ENCODE measurements at regions not wholly inside any gene's neighbourhood (a gene's known extent, or its start where the extent isn't known, plus 50 kb on each side); places are given as distances from the start of the nearest gene placed in this dataset.

DNA sequence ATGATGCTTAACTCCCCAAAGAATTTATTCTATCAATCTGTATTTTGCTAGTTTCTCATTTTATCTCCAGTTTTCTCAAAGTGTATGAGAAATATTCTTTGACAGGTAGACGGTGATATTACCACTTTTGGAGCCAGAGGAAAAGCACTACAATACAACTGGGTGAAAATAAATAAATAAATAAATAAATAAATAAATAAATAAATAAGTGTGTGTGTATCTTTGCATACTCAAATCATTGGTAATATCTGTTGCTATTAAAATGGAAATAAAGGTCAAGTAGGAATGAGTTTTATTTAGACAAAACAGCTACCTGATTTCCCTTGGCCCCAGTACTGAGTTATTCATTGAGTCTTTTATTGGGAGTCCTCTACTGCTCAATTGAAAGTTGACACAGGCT, 114.3 kb downstream of the RBMX2 start:
- FAIRE-seq (peak; percentile 43), ATAC-seq (no peak), DNase-seq (ENCODE audit: low read depth in 1 of 2, low spot score in 1 of 2) (no peak)
- Histone ChIP-seq H3K27ac (no peak overlapping the region), H3K4me1 (no peaks in the 10 kb centered on the region), H3K4me3 (no peak overlapping the region), H3K9me3 (no peaks in the 10 kb centered on the region), H3K4me2 (no peak overlapping the region)
- 27% methylated on average over 1 of the region's 1 CpG for WGBS (ENCODE audit: missing lambda C conversion rate)
- TF ChIP-seq CBX2 (IDR thresholded peaks at IDR 0.05; ENCODE audit: borderline replicate concordance, low read depth): no peak
- TF ChIP-seq ZC3H11A (IDR thresholded peaks at IDR 0.05): peak; percentile 63
- POLR2A ChIA-PET: no interaction called here
- CTCF ChIA-PET: no interaction called here

DNA sequence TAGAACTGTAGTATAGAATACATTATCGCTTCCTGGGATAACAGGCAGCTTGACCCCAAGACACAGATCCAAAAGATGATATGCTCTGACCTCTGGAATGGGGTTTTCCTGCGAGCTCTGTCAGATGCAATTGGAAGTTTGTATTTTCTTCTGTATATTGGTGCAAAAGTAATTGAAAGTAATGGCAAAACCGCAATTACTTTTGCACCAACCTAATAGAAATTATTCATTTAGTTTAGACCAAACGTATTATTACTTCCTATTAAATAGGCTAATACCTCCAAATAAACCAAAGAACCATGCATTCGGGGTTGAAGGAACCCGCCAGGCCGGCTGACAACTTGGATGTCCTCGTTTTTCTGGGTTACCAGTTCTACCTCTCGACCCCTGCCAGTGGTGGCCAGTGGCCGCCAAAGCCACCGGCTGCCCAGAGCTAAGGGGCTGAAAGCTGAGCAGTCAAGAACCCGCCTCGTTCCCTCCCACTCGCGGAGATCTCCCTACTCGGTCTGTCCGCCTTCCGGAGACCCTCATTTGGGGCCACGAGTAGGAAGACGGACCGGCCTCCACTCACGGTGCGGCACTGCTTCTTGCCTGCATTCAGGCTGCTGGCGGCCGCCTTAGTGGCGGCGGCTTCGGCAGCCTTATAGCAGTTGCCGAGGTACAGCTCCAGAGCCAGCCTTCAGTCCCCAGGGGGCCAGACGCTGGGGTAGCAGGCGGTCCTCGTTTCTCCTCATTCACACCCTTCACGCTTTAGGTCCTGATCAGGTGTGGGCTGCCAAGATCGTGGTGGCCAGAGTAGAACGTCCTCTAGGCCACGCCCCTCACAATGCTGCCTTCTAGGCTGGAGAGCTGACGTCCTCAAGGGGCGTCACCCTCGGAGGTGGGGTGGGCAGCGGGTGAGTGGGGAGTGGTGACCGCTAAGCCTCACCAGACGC, 121.9 kb downstream of the RBMX2 start:
- no peak overlapping the region for H3K4me3 ChIP-seq
- ATAC-seq: no peak
- DNase-seq (ENCODE audit: low read depth in 1 of 2, low spot score in 1 of 2): no peak
- H3K9me3 ChIP-seq: no peaks in the 10 kb centered on the region
- FAIRE-seq: no peak
- no peaks in the 10 kb centered on the region for H3K4me1 ChIP-seq
- CTCF ChIA-PET: interaction anchor here (1.8 kb wide), 1 partner anchor 16 kb away, joined by 7 read pairs; no protein-coding TSS in a partner anchor
- H3K4me2 ChIP-seq: no peak overlapping the region
- H3K27ac ChIP-seq: no peak overlapping the region
- WGBS (ENCODE audit: missing lambda C conversion rate): 66% methylated on average over 27 of the region's 42 CpGs
- TF ChIP-seq PHF8 (IDR thresholded peaks at IDR 0.05; ENCODE audit: borderline replicate concordance, low read depth): no peak
- POLR2A ChIA-PET: no interaction called here

DNA sequence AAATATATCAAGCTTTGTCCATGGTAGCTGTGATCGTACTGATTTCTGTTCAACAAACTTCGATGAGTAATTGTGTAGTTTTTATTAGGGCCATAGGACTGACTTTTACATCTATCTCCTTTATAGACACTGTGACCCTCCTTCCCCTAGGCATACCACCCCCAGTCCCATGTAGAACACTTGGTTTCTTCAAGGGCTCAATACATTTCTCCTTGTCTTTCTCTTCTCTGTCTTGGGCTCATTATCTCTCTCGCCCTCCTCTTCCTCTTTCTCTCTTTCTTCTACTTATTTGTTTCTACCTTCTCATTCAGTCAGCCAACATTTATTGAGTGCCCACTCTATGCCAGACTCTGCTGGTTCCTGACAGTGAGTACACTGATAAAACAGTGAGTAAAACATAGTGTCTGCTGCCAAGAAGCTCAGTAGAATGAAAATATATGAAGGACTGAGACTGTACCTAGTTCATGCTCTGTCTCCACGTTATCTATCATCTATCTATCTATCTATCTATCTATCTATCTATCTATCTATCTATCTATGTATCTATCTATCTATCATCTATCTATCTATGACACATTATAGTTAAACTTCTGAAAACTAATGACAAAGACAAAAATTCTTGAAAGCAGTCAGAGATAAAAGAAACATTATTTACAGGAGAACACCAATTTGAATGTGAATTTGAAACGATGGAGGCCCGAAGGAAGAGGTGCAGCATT, 122.8 kb downstream of the RBMX2 start:
- TF ChIP-seq, protein P1, sequence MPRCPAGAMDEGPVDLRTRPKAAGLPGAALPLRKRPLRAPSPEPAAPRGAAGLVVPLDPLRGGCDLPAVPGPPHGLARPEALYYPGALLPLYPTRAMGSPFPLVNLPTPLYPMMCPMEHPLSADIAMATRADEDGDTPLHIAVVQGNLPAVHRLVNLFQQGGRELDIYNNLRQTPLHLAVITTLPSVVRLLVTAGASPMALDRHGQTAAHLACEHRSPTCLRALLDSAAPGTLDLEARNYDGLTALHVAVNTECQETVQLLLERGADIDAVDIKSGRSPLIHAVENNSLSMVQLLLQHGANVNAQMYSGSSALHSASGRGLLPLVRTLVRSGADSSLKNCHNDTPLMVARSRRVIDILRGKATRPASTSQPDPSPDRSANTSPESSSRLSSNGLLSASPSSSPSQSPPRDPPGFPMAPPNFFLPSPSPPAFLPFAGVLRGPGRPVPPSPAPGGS (IDR thresholded peaks at IDR 0.05): no peak
- TF ChIP-seq, protein P2, sequence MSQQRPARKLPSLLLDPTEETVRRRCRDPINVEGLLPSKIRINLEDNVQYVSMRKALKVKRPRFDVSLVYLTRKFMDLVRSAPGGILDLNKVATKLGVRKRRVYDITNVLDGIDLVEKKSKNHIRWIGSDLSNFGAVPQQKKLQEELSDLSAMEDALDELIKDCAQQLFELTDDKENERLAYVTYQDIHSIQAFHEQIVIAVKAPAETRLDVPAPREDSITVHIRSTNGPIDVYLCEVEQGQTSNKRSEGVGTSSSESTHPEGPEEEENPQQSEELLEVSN (IDR thresholded peaks at IDR 0.05; ENCODE audit: borderline replicate concordance, low read depth): no peak
- no peak for TF ChIP-seq CEBPB (IDR thresholded peaks at IDR 0.05)
- TF ChIP-seq JUN (IDR thresholded peaks at IDR 0.05): no peak
- no peak for TF ChIP-seq NPAS2 (CRISPR knock-in tag; IDR thresholded peaks at IDR 0.05; ENCODE audit: borderline replicate concordance)
- no peak for TF ChIP-seq RCOR1 (IDR thresholded peaks at IDR 0.05; ENCODE audit: low read depth, low read length)
- TF ChIP-seq, protein P3, sequence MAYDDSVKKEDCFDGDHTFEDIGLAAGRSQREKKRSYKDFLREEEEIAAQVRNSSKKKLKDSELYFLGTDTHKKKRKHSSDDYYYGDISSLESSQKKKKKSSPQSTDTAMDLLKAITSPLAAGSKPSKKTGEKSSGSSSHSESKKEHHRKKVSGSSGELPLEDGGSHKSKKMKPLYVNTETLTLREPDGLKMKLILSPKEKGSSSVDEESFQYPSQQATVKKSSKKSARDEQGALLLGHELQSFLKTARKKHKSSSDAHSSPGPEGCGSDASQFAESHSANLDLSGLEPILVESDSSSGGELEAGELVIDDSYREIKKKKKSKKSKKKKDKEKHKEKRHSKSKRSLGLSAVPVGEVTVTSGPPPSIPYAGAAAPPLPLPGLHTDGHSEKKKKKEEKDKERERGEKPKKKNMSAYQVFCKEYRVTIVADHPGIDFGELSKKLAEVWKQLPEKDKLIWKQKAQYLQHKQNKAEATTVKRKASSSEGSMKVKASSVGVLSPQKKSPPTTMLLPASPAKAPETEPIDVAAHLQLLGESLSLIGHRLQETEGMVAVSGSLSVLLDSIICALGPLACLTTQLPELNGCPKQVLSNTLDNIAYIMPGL (CRISPR knock-in tag; IDR thresholded peaks at IDR 0.05; ENCODE audit: borderline replicate concordance): no peak
- no peak for TF ChIP-seq EHMT2 (IDR thresholded peaks at IDR 0.05; ENCODE audit: low read depth)
- TF ChIP-seq FOXS1 (CRISPR knock-in tag; IDR thresholded peaks at IDR 0.05): no peak
- TF ChIP-seq SREBF2 (IDR thresholded peaks at IDR 0.05): no peak
- no peak for TF ChIP-seq POLR2A (IDR thresholded peaks at IDR 0.05; ENCODE audit: low read length)
- no peak for TF ChIP-seq NFE2L2 (conservative IDR thresholded peaks at IDR 0.05; ENCODE audit: low read length)
- TF ChIP-seq MAFK (IDR thresholded peaks at IDR 0.05; ENCODE audit: partially characterized antibody): no peak
- TF ChIP-seq, protein P4, sequence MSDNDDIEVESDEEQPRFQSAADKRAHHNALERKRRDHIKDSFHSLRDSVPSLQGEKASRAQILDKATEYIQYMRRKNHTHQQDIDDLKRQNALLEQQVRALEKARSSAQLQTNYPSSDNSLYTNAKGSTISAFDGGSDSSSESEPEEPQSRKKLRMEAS (IDR thresholded peaks at IDR 0.05): no peak
- TF ChIP-seq, protein P5, sequence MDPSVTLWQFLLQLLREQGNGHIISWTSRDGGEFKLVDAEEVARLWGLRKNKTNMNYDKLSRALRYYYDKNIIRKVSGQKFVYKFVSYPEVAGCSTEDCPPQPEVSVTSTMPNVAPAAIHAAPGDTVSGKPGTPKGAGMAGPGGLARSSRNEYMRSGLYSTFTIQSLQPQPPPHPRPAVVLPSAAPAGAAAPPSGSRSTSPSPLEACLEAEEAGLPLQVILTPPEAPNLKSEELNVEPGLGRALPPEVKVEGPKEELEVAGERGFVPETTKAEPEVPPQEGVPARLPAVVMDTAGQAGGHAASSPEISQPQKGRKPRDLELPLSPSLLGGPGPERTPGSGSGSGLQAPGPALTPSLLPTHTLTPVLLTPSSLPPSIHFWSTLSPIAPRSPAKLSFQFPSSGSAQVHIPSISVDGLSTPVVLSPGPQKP (IDR thresholded peaks at IDR 0.05; ENCODE audit: low read depth, low read length): no peak
- TF ChIP-seq GATA3 (IDR thresholded peaks at IDR 0.05; ENCODE audit: borderline replicate concordance): no peak
- no peak for TF ChIP-seq BHLHE40 (IDR thresholded peaks at IDR 0.05; ENCODE audit: low read depth, low read length)
- no peak for TF ChIP-seq ZSCAN20 (CRISPR knock-in tag; IDR thresholded peaks at IDR 0.05)
- no peaks in the 10 kb centered on the region for H3K4me1 ChIP-seq
- no peak overlapping the region for H3K27ac ChIP-seq
- H3K9me3 ChIP-seq: no peaks in the 10 kb centered on the region
- WGBS (ENCODE audit: missing lambda C conversion rate): 16% methylated on average over 6 of the region's 6 CpGs
- ChIA-PET POLR2A (no interaction called here), CTCF (interaction anchor here (1.8 kb wide), 1 partner anchor 15 kb away, joined by 7 read pairs; no protein-coding TSS in a partner anchor)
- FAIRE-seq (no peak), DNase-seq (ENCODE audit: low read depth in 1 of 2, low spot score in 1 of 2) (no peak), ATAC-seq (no peak)
- no peak overlapping the region for H3K4me3 ChIP-seq
- no peak overlapping the region for H3K4me2 ChIP-seq
